C4-2B (cell line): ENCODE measurements at regions not wholly inside any gene's neighbourhood (a gene's known extent, or its start where the extent isn't known, plus 50 kb on each side); places are given as distances from the start of the nearest gene placed in this dataset.

Source experiments
- H3K27ac ChIP-seq: fragments of 450-650 bp; 2 replicates; pipeline ENCODE4 v1.5.1; 2017
- ZFX ChIP-seq: fragments of 450-650 bp; IDR thresholded peaks from 2 replicates; pipeline ENCODE4 v1.6.1; 2017
- TF ChIP-seq, protein P1 (sequence below): fragments of 450-650 bp; conservative IDR thresholded peaks from 2 replicates; pipeline ENCODE4 v1.5.1; 2017; ENCODE audit warnings: mild to moderate bottlenecking

DNA sequence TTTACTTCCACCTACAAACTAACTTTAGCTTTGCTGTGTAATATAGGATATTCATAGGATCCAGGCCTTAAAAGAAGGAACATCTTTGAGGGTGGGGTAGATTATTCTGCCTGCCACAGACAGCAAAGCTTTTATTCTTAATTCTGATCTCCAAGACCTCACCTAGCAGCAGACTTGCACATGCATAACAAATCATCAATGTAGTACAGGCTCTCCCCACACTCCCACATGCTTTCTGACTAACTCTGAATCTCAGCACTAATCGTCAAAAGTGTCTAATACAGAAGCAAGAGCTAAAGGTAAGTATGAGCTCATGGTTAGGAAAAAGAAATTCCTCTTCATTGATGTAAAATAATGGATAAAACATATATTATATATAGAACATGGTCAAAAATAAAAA lies 1468.5 kb upstream of the B3GALT2 start:
- H3K27ac ChIP-seq: no peak overlapping the region
- TF ChIP-seq ZFX: no peak
- TF ChIP-seq, protein P1, sequence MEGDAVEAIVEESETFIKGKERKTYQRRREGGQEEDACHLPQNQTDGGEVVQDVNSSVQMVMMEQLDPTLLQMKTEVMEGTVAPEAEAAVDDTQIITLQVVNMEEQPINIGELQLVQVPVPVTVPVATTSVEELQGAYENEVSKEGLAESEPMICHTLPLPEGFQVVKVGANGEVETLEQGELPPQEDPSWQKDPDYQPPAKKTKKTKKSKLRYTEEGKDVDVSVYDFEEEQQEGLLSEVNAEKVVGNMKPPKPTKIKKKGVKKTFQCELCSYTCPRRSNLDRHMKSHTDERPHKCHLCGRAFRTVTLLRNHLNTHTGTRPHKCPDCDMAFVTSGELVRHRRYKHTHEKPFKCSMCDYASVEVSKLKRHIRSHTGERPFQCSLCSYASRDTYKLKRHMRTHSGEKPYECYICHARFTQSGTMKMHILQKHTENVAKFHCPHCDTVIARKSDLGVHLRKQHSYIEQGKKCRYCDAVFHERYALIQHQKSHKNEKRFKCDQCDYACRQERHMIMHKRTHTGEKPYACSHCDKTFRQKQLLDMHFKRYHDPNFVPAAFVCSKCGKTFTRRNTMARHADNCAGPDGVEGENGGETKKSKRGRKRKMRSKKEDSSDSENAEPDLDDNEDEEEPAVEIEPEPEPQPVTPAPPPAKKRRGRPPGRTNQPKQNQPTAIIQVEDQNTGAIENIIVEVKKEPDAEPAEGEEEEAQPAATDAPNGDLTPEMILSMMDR: no peak

DNA sequence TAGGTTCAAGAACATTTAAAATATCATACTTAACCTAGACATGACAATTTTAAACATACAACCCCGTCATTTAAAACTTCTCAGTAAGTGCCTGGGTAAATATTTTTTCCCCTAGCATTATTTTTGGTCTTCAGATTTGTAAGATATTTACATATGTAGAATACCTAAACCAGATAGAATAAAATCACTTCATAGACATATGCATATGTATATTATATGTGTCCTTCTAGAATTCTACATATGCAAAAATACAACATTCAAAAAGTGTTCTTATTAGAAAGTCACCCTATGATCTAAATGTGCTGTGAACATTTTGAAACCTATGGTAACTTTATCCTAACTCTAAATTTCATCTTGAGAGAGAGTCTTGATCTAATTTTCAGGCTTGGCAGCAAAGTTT lies 1467.0 kb upstream of the B3GALT2 start:
- H3K27ac ChIP-seq: no peak overlapping the region
- TF ChIP-seq, protein P1: no peak

DNA sequence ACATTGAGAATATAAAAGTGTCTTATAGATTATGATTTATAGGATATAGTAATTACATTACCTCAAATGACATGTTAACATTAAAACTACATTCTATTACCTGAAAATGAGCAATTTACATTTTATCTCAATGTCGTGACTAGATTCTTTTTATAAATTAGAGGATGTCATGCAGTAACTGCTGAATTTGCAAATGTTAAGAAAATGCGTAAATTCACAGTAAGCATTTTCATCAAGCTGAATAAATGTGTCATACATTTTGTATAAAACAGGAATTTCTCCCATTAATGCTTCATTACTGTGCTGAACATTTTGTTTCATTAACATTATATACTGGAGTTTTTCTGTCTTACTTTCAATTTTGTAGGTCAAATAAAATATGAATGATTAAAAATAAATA lies 1460.7 kb upstream of the B3GALT2 start:
- TF ChIP-seq ZFX: no peak
- TF ChIP-seq, protein P1: no peak
- H3K27ac ChIP-seq: no peak overlapping the region

DNA sequence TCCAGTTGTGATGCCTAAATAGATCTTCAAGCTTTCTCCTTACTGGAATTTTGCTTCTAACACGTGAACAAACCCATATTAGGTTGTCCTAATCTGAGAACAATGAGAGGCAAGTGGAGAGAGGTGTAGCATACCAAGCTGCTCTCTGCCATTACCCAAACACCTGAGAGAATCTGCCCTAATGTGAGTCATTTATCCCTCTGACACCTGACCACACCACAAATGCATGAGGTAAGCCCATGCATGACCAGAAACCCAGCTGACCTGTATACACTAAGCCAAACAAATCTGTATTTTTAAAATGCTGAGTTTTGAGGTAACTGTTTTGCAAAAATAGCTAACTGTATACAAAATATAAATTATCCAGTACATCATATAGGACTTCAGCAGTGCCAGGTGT lies 1458.1 kb upstream of the B3GALT2 start:
- H3K27ac ChIP-seq: no peak overlapping the region
- no peak for TF ChIP-seq ZFX
- TF ChIP-seq, protein P1: no peak

DNA sequence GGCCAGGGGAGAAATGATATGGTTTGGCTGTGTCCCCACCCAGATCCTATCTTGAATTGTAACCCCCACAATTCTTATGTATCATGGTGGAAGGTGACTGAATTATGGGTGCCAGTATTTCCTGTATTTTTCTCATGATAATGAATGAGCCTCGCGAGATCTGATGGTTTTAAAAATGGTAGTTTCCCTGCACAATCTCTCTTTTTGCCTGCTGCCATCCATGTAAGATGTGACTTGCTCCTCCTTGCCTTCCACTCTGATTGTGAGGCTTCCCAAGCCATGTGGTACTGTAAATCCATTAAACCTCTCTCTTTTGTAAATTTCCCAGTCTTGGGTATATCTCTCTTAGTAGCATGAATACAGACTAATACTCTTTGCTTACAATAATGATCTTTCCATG lies 1453.9 kb upstream of the B3GALT2 start:
- TF ChIP-seq, protein P1: no peak
- no peak for TF ChIP-seq ZFX
- H3K27ac ChIP-seq: no peak overlapping the region

DNA sequence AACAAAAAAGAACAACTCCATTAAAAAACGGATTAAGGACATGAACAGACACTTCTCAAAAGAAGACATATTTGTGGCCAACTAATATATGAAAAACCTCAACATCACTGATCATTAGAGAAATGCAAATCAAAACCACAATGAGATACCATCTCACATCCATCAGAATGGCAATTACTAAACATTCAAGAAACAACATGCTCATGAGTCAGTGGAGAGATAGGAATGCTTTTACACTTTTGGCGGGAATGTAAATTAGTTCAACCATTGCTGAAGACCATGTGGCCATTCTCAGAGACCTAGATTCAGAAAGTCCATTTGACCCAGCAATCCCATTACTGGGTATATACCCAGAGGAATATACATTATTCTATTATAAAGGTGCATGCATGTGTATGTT lies 1442.6 kb upstream of the B3GALT2 start:
- no peak overlapping the region for H3K27ac ChIP-seq
- TF ChIP-seq, protein P1: no peak
- no peak for TF ChIP-seq ZFX

DNA sequence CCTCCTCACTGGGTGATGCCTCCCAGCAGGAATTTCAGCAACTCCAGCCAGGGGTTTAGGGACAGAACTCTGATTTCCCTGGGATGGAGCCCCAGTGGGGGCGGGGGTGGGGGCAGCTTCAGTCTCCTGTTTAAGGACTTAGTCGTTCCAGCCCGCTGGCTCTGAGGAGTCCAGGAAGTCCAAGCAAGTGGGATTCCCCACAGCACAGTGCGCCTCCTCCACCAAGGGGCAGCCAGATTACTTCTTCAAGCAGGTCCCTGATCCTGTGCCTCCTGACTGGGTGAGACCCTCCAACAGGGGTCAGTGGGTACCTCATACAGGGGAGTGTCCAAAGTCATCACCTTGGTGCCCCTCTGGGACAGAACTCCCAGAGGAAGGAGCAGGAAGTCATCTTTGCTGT lies 1438.4 kb upstream of the B3GALT2 start:
- TF ChIP-seq, protein P1: no peak
- no peak for TF ChIP-seq ZFX
- H3K27ac ChIP-seq: no peak overlapping the region
